OCI-LY1 (cell line): ENCODE measurements at regions not wholly inside any gene's neighbourhood (a gene's known extent, or its start where the extent isn't known, plus 50 kb on each side); places are given as distances from the start of the nearest gene placed in this dataset.

Experiments used
- CTCF ChIP-seq: fragments of 200-600 bp; sonication (generic), shearing (Covaris generic); IDR thresholded peaks from 2 replicates; pipeline ENCODE4 v1.5.1; 2017; ENCODE audit warnings: mild to moderate bottlenecking, antibody characterized with exemption, low read length, moderate library complexity, mixed read lengths
- EZH2 ChIP-seq: fragments of 200-600 bp; sonication (generic), shearing (Covaris generic); IDR thresholded peaks from 2 replicates; pipeline ENCODE4 v1.8.0; 2017; ENCODE audit warnings: borderline replicate concordance, mixed run types, mild to moderate bottlenecking, antibody characterized with exemption, low read length, moderate library complexity, mixed read lengths

GRCh38 chr2:47720036-47720435 is 62.9 kb upstream of the MSH6 start:
- no peak for TF ChIP-seq CTCF
- TF ChIP-seq EZH2, result no peak
